H1 (cell line): ENCODE measurements at regions not wholly inside any gene's neighbourhood (a gene's known extent, or its start where the extent isn't known, plus 50 kb on each side); places are given as distances from the start of the nearest gene placed in this dataset.

ENCODE experiments used
- CEBPB ChIP-seq: IDR thresholded peaks from 2 replicates; pipeline ENCODE4 v1.6.1; 2012; ENCODE audit warnings: low read depth, low read length
- CREB1 ChIP-seq: IDR thresholded peaks from 2 replicates; pipeline ENCODE4 v1.6.1; 2012; ENCODE audit warnings: inconsistent platforms
- CTCF ChIP-seq, 3 experiments: IDR thresholded peaks; 1 replicate in 2 of 3; 2 replicates in 1 of 3; pipeline versions ENCODE4 v1.5.1 to v1.6.1; 2011; ENCODE audit warnings: low read length in 3 of 3, mild to moderate bottlenecking in 3 of 3, inconsistent platforms in 2 of 3, low read depth in 1 of 3, moderate library complexity in 1 of 3; ENCODE audit not compliant: insufficient read depth in 1 of 3; ENCODE audit errors: control extremely low read depth in 1 of 3
- EGR1 ChIP-seq: IDR thresholded peaks from 2 replicates; pipeline ENCODE4 v1.6.1; 2011; ENCODE audit warnings: low read depth, low read length, borderline replicate concordance
- MAX ChIP-seq: IDR thresholded peaks from 2 replicates; pipeline ENCODE4 v1.6.1; 2012; ENCODE audit warnings: inconsistent platforms
- POLR2A ChIP-seq, 2 experiments: IDR thresholded peaks; 1 replicate in 1 of 2; 2 replicates in 1 of 2; pipeline ENCODE4 v1.6.1; 2011; ENCODE audit warnings: low read depth in 2 of 2, low read length in 2 of 2, mild to moderate bottlenecking in 2 of 2; ENCODE audit errors: control extremely low read depth in 1 of 2
- POLR2AphosphoS5 ChIP-seq: IDR thresholded peaks from 2 replicates; pipeline ENCODE4 v1.6.1; 2011; ENCODE audit warnings: low read depth, low read length
- RAD21 ChIP-seq, 2 experiments: IDR thresholded peaks in 1 of 2; conservative IDR thresholded peaks in 1 of 2; 2 replicates each; pipeline ENCODE4 v1.6.1; 2011; ENCODE audit warnings: low read depth in 2 of 2, low read length in 2 of 2, improper control_type of control experiment in 1 of 2, inconsistent platforms in 1 of 2, mild to moderate bottlenecking in 1 of 2, moderate library complexity in 1 of 2
- RNF2 ChIP-seq: fragments of 200-900, 300-1000 bp; sonication (generic); IDR thresholded peaks from 2 replicates; pipeline ENCODE4 v1.7.1; 2016; ENCODE audit warnings: borderline replicate concordance, low read depth, mild to moderate bottlenecking, antibody characterized with exemption, low read length; ENCODE audit not compliant: poor library complexity, severe bottlenecking; ENCODE audit errors: missing control alignments
- SIN3A ChIP-seq, 2 experiments: IDR thresholded peaks in 1 of 2; conservative IDR thresholded peaks in 1 of 2; 2 replicates each; pipeline ENCODE4 v1.6.1; 2011 to 2012; ENCODE audit warnings: low read length in 2 of 2, improper control_type of control experiment in 1 of 2, low read depth in 1 of 2, mild to moderate bottlenecking in 1 of 2
- TAF1 ChIP-seq: IDR thresholded peaks from 2 replicates; pipeline ENCODE4 v1.6.1; 2011; ENCODE audit warnings: mild to moderate bottlenecking, low read depth, low read length

- TF ChIP-seq SIN3A (conservative IDR thresholded peaks at IDR 0.05 in 1 of 2, IDR thresholded peaks at IDR 0.05 in 1 of 2; ENCODE audit: low read depth in 1 of 2, low read length in 2 of 2) (no peak), CTCF (IDR thresholded peaks at IDR 0.05; ENCODE audit: control extremely low read depth in 1 of 3, insufficient read depth in 1 of 3, low read depth in 1 of 3, low read length in 3 of 3) (no peak), CEBPB (no peak), EGR1 (no peak), POLR2A (IDR thresholded peaks at IDR 0.05; ENCODE audit: control extremely low read depth in 1 of 2, low read depth in 2 of 2, low read length in 2 of 2) (no peak), CREB1 (no peak), POLR2AphosphoS5 (no peak), MAX (no peak), RAD21 (IDR thresholded peaks at IDR 0.05 in 1 of 2, conservative IDR thresholded peaks at IDR 0.05 in 1 of 2; ENCODE audit: low read depth in 2 of 2, low read length in 2 of 2) (no peak), TAF1 (no peak), RNF2 (no peak)
Measured at GRCh38 chr6:827431-827830, 134.5 kb upstream of the EXOC2 start.
